ENCODE measurements at regions not wholly inside any gene's neighbourhood (a gene's known extent, or its start where the extent isn't known, plus 50 kb on each side); places are given as distances from the start of the nearest gene placed in this dataset.

- no peak for DNase-seq (ENCODE audit: low read depth in 2 of 2)
Measured at GRCh38 chr4:124573056-124573455, 139.5 kb downstream of the ANKRD50 start.

- DNase-seq (ENCODE audit: low read depth in 2 of 2): no peak
Measured at GRCh38 chr4:124579896-124580295, 132.6 kb downstream of the ANKRD50 start.

GRCh38 chr4:124583797-124584196, 128.7 kb downstream of the ANKRD50 start:
- DNase-seq (ENCODE audit: low read depth in 2 of 2): no peak

- DNase-seq (ENCODE audit: low read depth in 2 of 2): no peak
Measured at GRCh38 chr4:124589786-124590185, 122.7 kb downstream of the ANKRD50 start.

- no peak for DNase-seq (ENCODE audit: low read depth in 2 of 2)
Measured at GRCh38 chr4:124590480-124590879, 122.1 kb downstream of the ANKRD50 start.

- no peak for DNase-seq (ENCODE audit: low read depth in 2 of 2)
Measured at GRCh38 chr4:124591637-124592036, 120.9 kb downstream of the ANKRD50 start.

GRCh38 chr4:124593494-124593893, 119.0 kb downstream of the ANKRD50 start:
- no peak for DNase-seq (ENCODE audit: low read depth in 2 of 2)

- no peak for DNase-seq (ENCODE audit: low read depth in 2 of 2)
Measured at GRCh38 chr4:124594945-124595344, 117.6 kb downstream of the ANKRD50 start.

- DNase-seq (ENCODE audit: low read depth in 2 of 2): no peak
Measured at GRCh38 chr4:124596816-124597215, 115.7 kb downstream of the ANKRD50 start.

GRCh38 chr4:124610211-124610610, 102.3 kb downstream of the ANKRD50 start:
- DNase-seq (ENCODE audit: low read depth in 2 of 2): no peak
